CD4-positive, alpha-beta T cell treated with Interleukin-2 at 100 ng/mL for 4 hours (primary cell): ENCODE measurements at regions not wholly inside any gene's neighbourhood (a gene's known extent, or its start where the extent isn't known, plus 50 kb on each side); places are given as distances from the start of the nearest gene placed in this dataset.
"Not testable (repeated sequence)": the region's sequence is repeated elsewhere in the genome, so short reads cannot be mapped to it uniquely, and the experiment has no call there.

ENCODE experiments used
- DNase-seq: peaks from one replicate; pipeline ENCODE4 v3.0.0-alpha.2; 2020; ENCODE audit warnings: low spot score

GRCh38 chr13:24563087-24563486 is 50.5 kb upstream of the PARP4 start:
- no peak for DNase-seq

- DNase-seq, result not testable (repeated sequence)
Measured at GRCh38 chr13:24563971-24564370, 51.4 kb upstream of the PARP4 start.

GRCh38 chr13:24564881-24565280 is 52.3 kb upstream of the PARP4 start:
- DNase-seq, result no peak

- DNase-seq, result not testable (repeated sequence)
Measured at GRCh38 chr13:24567593-24567992, 55.0 kb upstream of the PARP4 start.

- no peak for DNase-seq
Measured at GRCh38 chr13:24574847-24575246, 62.3 kb upstream of the PARP4 start.

GRCh38 chr13:24580315-24580714 is 67.7 kb upstream of the PARP4 start:
- peak; percentile 24 for DNase-seq

GRCh38 chr13:24581578-24581977 is 69.0 kb upstream of the PARP4 start:
- peak; percentile 10 for DNase-seq

- not testable (repeated sequence) for DNase-seq
Measured at GRCh38 chr13:24591697-24592096, 79.1 kb upstream of the PARP4 start.

- peak; percentile 9 for DNase-seq
Measured at GRCh38 chr13:24597906-24598670, 82.1 kb upstream of the ATP12A start.

GRCh38 chr13:24599019-24599791 is 81.0 kb upstream of the ATP12A start:
- not testable (repeated sequence) for DNase-seq

GRCh38 chr13:24605923-24606372 is 74.3 kb upstream of the ATP12A start:
- no peak for DNase-seq

- DNase-seq, result no peak
Measured at GRCh38 chr13:24606486-24607170, 73.6 kb upstream of the ATP12A start.

GRCh38 chr13:24610956-24611355 is 69.3 kb upstream of the ATP12A start:
- DNase-seq, result no peak

GRCh38 chr13:24612726-24613125 is 67.5 kb upstream of the ATP12A start:
- no peak for DNase-seq

GRCh38 chr13:24613128-24613527 is 67.1 kb upstream of the ATP12A start:
- no peak for DNase-seq

GRCh38 chr13:24613755-24614154 is 66.5 kb upstream of the ATP12A start:
- no peak for DNase-seq

- DNase-seq, result no peak
Measured at GRCh38 chr13:24614306-24615080, 65.7 kb upstream of the ATP12A start.

- no peak for DNase-seq
Measured at GRCh38 chr13:24615114-24615513, 65.1 kb upstream of the ATP12A start.

GRCh38 chr13:24615911-24616472 is 64.2 kb upstream of the ATP12A start:
- no peak for DNase-seq

GRCh38 chr13:24616514-24616913 is 63.7 kb upstream of the ATP12A start:
- DNase-seq, result no peak

GRCh38 chr13:24617256-24618010 is 62.8 kb upstream of the ATP12A start:
- no peak for DNase-seq
